IMR-90 (cell line): ENCODE measurements at regions not wholly inside any gene's neighbourhood (a gene's known extent, or its start where the extent isn't known, plus 50 kb on each side); places are given as distances from the start of the nearest gene placed in this dataset.

ENCODE experiments used
- ATAC-seq: fragments of 200-7000 bp; cut with Tn5 transposase; 2 replicates; pipeline ENCODE4 v1.9.1; 2020; ENCODE audit warnings: low read depth, mild to moderate bottlenecking, moderate library complexity
- BruUV-seq: library from RNA; stranded (reverse); fragments of 400-500 nt; replicated peaks from 2 replicates; lab custom pipeline; 2021; lab: Mats Ljungman, UMichigan
- CTCF ChIA-PET: fragments of 300-600 bp; formaldehyde crosslinking; extraction: SDS; loops from one replicate; lab custom pipeline; 2021; ENCODE audit warnings: antibody characterized with exemption; lab: Yijun Ruan, JAX
- POLR2A ChIA-PET: fragments of 300-600 bp; sonication (Branson Sonifier 250); formaldehyde crosslinking; loops from one replicate; lab custom pipeline; 2022; ENCODE audit warnings: antibody characterized with exemption; ENCODE audit not compliant: unreplicated experiment; lab: Charles Lee
- DNase-seq: peaks from one replicate; pipeline ENCODE4 v3.0.0; 2013
- H2AFZ ChIP-seq: replicated peaks from 2 replicates; pipeline ENCODE3; 2013; ENCODE audit warnings: low read length, mild to moderate bottlenecking; ENCODE audit not compliant: poor library complexity
- H2AK5ac ChIP-seq: 2 replicates; pipeline ENCODE4 v1.6.1; 2013; ENCODE audit warnings: low read depth, low read length, inconsistent platforms
- H2AK9ac ChIP-seq: replicated peaks from 2 replicates; pipeline ENCODE3; 2013; ENCODE audit warnings: mild to moderate bottlenecking, low read depth, low read length, moderate library complexity; ENCODE audit not compliant: poor library complexity
- H2BK120ac ChIP-seq: 2 replicates; pipeline ENCODE4 v1.6.1; 2013; ENCODE audit warnings: low read depth, low read length, inconsistent platforms
- H2BK15ac ChIP-seq: 3 replicates; pipeline ENCODE4 v1.6.1; 2013; ENCODE audit warnings: low read depth, low read length, inconsistent platforms
- H2BK20ac ChIP-seq: 2 replicates; pipeline ENCODE4 v1.6.1; 2013; ENCODE audit warnings: low read depth, mild to moderate bottlenecking, inconsistent platforms, low read length, moderate library complexity
- H2BK5ac ChIP-seq: 2 replicates; pipeline ENCODE4 v1.6.1; 2013; ENCODE audit warnings: mild to moderate bottlenecking, low read depth, low read length, inconsistent platforms; ENCODE audit not compliant: poor library complexity, severe bottlenecking
- H3K14ac ChIP-seq: replicated peaks from 2 replicates; pipeline ENCODE4 v1.6.1; 2013; ENCODE audit warnings: low read depth, low read length, inconsistent platforms
- H3K18ac ChIP-seq: 2 replicates; pipeline ENCODE4 v1.6.1; 2013; ENCODE audit warnings: low read depth, low read length, control low read depth
- H3K23ac ChIP-seq: 2 replicates; pipeline ENCODE4 v1.6.1; 2013; ENCODE audit warnings: low read depth, low read length, inconsistent platforms
- H3K27ac ChIP-seq: 2 replicates; pipeline ENCODE4 v1.5.1; 2013; ENCODE audit warnings: mild to moderate bottlenecking, control low read depth, low read length; ENCODE audit not compliant: insufficient read depth
- H3K27me3 ChIP-seq: 2 replicates; pipeline ENCODE4 v1.6.1; 2013; ENCODE audit warnings: low read length; ENCODE audit not compliant: control insufficient read depth, insufficient read depth
- H3K36me3 ChIP-seq: 2 replicates; pipeline ENCODE4 v1.6.1; 2013; ENCODE audit warnings: low read length, mixed read lengths; ENCODE audit not compliant: control insufficient read depth, insufficient read depth
- H3K4ac ChIP-seq: 2 replicates; pipeline ENCODE4 v1.6.1; 2013; ENCODE audit warnings: low read depth, low read length, inconsistent platforms
- H3K4me1 ChIP-seq: 2 replicates; pipeline ENCODE4 v1.6.1; 2013; ENCODE audit warnings: low read length, mixed read lengths; ENCODE audit not compliant: control insufficient read depth, insufficient read depth
- H3K4me2 ChIP-seq: 2 replicates; pipeline ENCODE4 v1.6.1; 2013; ENCODE audit warnings: low read depth, mild to moderate bottlenecking, control low read depth, low read length, moderate library complexity
- H3K4me3 ChIP-seq: 2 replicates; pipeline ENCODE4 v1.5.1; 2013; ENCODE audit warnings: low read depth, mild to moderate bottlenecking, control low read depth, low read length, moderate library complexity; ENCODE audit not compliant: insufficient read depth
- H3K56ac ChIP-seq: 2 replicates; pipeline ENCODE4 v1.6.1; 2013; ENCODE audit warnings: low read length, inconsistent platforms; ENCODE audit not compliant: insufficient read depth; ENCODE audit errors: extremely low read depth
- H3K79me1 ChIP-seq, 2 experiments: 2 replicates each; pipeline ENCODE4 v1.6.1; 2013; ENCODE audit warnings: low read length in 2 of 2, inconsistent platforms in 1 of 2, low read depth in 1 of 2
- H3K9ac ChIP-seq: 2 replicates; pipeline ENCODE4 v1.6.1; 2013; ENCODE audit warnings: low read depth, low read length, control low read depth
- H3K9me1 ChIP-seq: 2 replicates; pipeline ENCODE4 v1.6.1; 2013; ENCODE audit warnings: low read length, inconsistent platforms; ENCODE audit not compliant: insufficient read depth
- H3K9me3 ChIP-seq: 2 replicates; pipeline ENCODE4 v1.6.1; 2013; ENCODE audit warnings: low read length; ENCODE audit not compliant: control insufficient read depth, insufficient read depth
- H4K20me1 ChIP-seq: 2 replicates; pipeline ENCODE4 v1.6.1; 2013; ENCODE audit warnings: low read length, inconsistent platforms; ENCODE audit not compliant: insufficient read depth
- H4K5ac ChIP-seq: 2 replicates; pipeline ENCODE4 v1.6.1; 2013; ENCODE audit warnings: mild to moderate bottlenecking, low read depth, low read length, control low read depth
- H4K8ac ChIP-seq, 2 experiments: 2 replicates each; pipeline ENCODE4 v1.6.1; 2013; ENCODE audit warnings: low read depth in 2 of 2, low read length in 2 of 2, control low read depth in 1 of 2, inconsistent platforms in 1 of 2
- H4K91ac ChIP-seq: 2 replicates; pipeline ENCODE4 v1.6.1; 2013; ENCODE audit warnings: low read depth, low read length, inconsistent platforms; ENCODE audit not compliant: insufficient read depth
- BHLHE40 ChIP-seq: fragments of 150-350 bp; IDR thresholded peaks from 2 replicates; pipeline ENCODE4 v1.6.1; 2016; ENCODE audit warnings: mild to moderate bottlenecking, low read depth, low read length
- CEBPB ChIP-seq: IDR thresholded peaks from 2 replicates; pipeline ENCODE4 v1.6.1; 2012; ENCODE audit warnings: low read depth, low read length, improper control_type of control experiment
- CHD1 ChIP-seq: IDR thresholded peaks from 2 replicates; pipeline ENCODE4 v1.6.1; 2012; ENCODE audit warnings: low read depth, low read length, improper control_type of control experiment
- CTCF ChIP-seq: conservative IDR thresholded peaks from 2 replicates; pipeline ENCODE4 v1.5.1; 2012; ENCODE audit warnings: mild to moderate bottlenecking, low read depth, low read length, improper control_type of control experiment
- ELK1 ChIP-seq: fragments of 150-350 bp; IDR thresholded peaks from 2 replicates; pipeline ENCODE4 v1.6.1; 2016; ENCODE audit warnings: low read depth, mild to moderate bottlenecking, low read length, moderate library complexity, borderline replicate concordance
- FOS ChIP-seq: fragments of 150-350 bp; IDR thresholded peaks from 2 replicates; pipeline ENCODE4 v1.6.1; 2016; ENCODE audit warnings: low read depth, low read length
- MAFK ChIP-seq: IDR thresholded peaks from 2 replicates; pipeline ENCODE4 v1.6.1; 2012; ENCODE audit warnings: low read depth, low read length, improper control_type of control experiment
- MAZ ChIP-seq: IDR thresholded peaks from 2 replicates; pipeline ENCODE4 v1.6.1; 2012; ENCODE audit warnings: low read depth, mild to moderate bottlenecking, low read length, improper control_type of control experiment, moderate library complexity, borderline replicate concordance
- MXI1 ChIP-seq: IDR thresholded peaks from 2 replicates; pipeline ENCODE4 v1.6.1; 2012; ENCODE audit warnings: low read depth, mild to moderate bottlenecking, low read length, moderate library complexity, borderline replicate concordance
- NFE2L2 ChIP-seq: fragments of 150-350 bp; IDR thresholded peaks from 2 replicates; pipeline ENCODE4 v1.6.1; 2016; ENCODE audit warnings: low read depth, mild to moderate bottlenecking, low read length
- POLR2A ChIP-seq: IDR thresholded peaks from 2 replicates; pipeline ENCODE4 v1.6.1; 2012; ENCODE audit warnings: mild to moderate bottlenecking, low read depth, low read length
- RAD21 ChIP-seq: IDR thresholded peaks from 2 replicates; pipeline ENCODE4 v1.6.1; 2012; ENCODE audit warnings: low read length, improper control_type of control experiment
- RCOR1 ChIP-seq: IDR thresholded peaks from 2 replicates; pipeline ENCODE4 v1.6.1; 2012; ENCODE audit warnings: mild to moderate bottlenecking, low read length, improper control_type of control experiment; ENCODE audit not compliant: insufficient replicate concordance
- RFX5 ChIP-seq: IDR thresholded peaks from 2 replicates; pipeline ENCODE4 v1.8.0; 2012; ENCODE audit warnings: low read depth, mild to moderate bottlenecking, low read length, moderate library complexity
- SMC3 ChIP-seq: fragments of 150-350 bp; IDR thresholded peaks from 2 replicates; pipeline ENCODE4 v1.6.1; 2016; ENCODE audit warnings: low read depth, mild to moderate bottlenecking, antibody characterized with exemption, low read length, moderate library complexity
- USF2 ChIP-seq: fragments of 150-350 bp; IDR thresholded peaks from 2 replicates; pipeline ENCODE4 v1.6.1; 2017; ENCODE audit warnings: mild to moderate bottlenecking, antibody characterized with exemption, low read length, low read depth
- dilution Hi-C: fragments of 300-500 bp; cut with HindIII; formaldehyde crosslinking; loops from one replicate; pipeline ENCODE4 v1.14.3; 2018; ENCODE audit warnings: low sequenced_read_pairs; ENCODE audit not compliant: unreplicated experiment
- in situ Hi-C: fragments of 300-500 bp; cut with MboI; formaldehyde crosslinking; loops from 3 replicates; pipeline ENCODE4 v1.14.3; 2019; ENCODE audit warnings: low sequenced_read_pairs, inconsistent platforms, mixed read lengths
- intact Hi-C: fragments of 100-400 bp; cut with micrococcal nuclease; formaldehyde crosslinking; loops from 2 replicates; pipeline ENCODE4 v1.10.0; 2022

GRCh38 chr2:191783416-191783815 is 63.5 kb downstream of the CAVIN2 start:
- H3K4me3 ChIP-seq = no peak overlapping the region
- H3K27me3 ChIP-seq = peaks cover 7% of the 10 kb centered on the region
- H3K56ac ChIP-seq = no peak overlapping the region
- BruUV-seq = no TSS peak
- H2BK5ac ChIP-seq = no peak overlapping the region
- H3K36me3 ChIP-seq = no peaks in the 10 kb centered on the region
- H3K14ac ChIP-seq = no peak overlapping the region
- H3K27ac ChIP-seq = no peak overlapping the region
- H2AK9ac ChIP-seq = no peak overlapping the region
- no peak overlapping the region for H2BK15ac ChIP-seq
- in situ Hi-C loops = no loop called here
- H3K18ac ChIP-seq = no peak overlapping the region
- dilution Hi-C loops = no loop called here
- H3K79me1 ChIP-seq = no peaks in the 10 kb centered on the region
- H4K5ac ChIP-seq = no peak overlapping the region
- intact Hi-C loops = no loop called here
- no peak overlapping the region for H2AFZ ChIP-seq
- H3K4me2 ChIP-seq = no peak overlapping the region
- no peak overlapping the region for H3K4ac ChIP-seq
- H2AK5ac ChIP-seq = no peak overlapping the region
- no peak overlapping the region for H4K91ac ChIP-seq
- H4K8ac ChIP-seq = no peak overlapping the region
- no peaks in the 10 kb centered on the region for H4K20me1 ChIP-seq
- H3K23ac ChIP-seq = no peak overlapping the region
- no peaks in the 10 kb centered on the region for H3K9me3 ChIP-seq
- TF ChIP-seq BHLHE40 = no peak
- no peak for TF ChIP-seq RCOR1
- TF ChIP-seq FOS = no peak
- TF ChIP-seq MAZ = no peak
- TF ChIP-seq MAFK = no peak
- no peak for TF ChIP-seq POLR2A
- TF ChIP-seq CEBPB = no peak
- TF ChIP-seq NFE2L2 = no peak
- TF ChIP-seq RFX5 = no peak
- no peak for TF ChIP-seq ELK1
- TF ChIP-seq USF2 = no peak
- TF ChIP-seq CHD1 = no peak
- no peak for TF ChIP-seq SMC3
- TF ChIP-seq RAD21 = no peak
- TF ChIP-seq MXI1 = no peak
- TF ChIP-seq CTCF = no peak
- no peaks in the 10 kb centered on the region for H3K4me1 ChIP-seq
- no peak for ATAC-seq
- POLR2A ChIA-PET = no interaction called here
- no peak overlapping the region for H2BK120ac ChIP-seq
- CTCF ChIA-PET = no interaction called here
- DNase-seq = no peak
- H2BK20ac ChIP-seq = no peak overlapping the region
- no peaks in the 10 kb centered on the region for H3K9me1 ChIP-seq
- no peak overlapping the region for H3K9ac ChIP-seq
